ENCODE measurements at regions not wholly inside any gene's neighbourhood (a gene's known extent, or its start where the extent isn't known, plus 50 kb on each side); places are given as distances from the start of the nearest gene placed in this dataset.
A peak's percentile ranks its signal among the peaks of the same experiment; 100 is the strongest.
"Not testable (repeated sequence)": the region's sequence is repeated elsewhere in the genome, so short reads cannot be mapped to it uniquely, and the experiment has no call there.

DNA sequence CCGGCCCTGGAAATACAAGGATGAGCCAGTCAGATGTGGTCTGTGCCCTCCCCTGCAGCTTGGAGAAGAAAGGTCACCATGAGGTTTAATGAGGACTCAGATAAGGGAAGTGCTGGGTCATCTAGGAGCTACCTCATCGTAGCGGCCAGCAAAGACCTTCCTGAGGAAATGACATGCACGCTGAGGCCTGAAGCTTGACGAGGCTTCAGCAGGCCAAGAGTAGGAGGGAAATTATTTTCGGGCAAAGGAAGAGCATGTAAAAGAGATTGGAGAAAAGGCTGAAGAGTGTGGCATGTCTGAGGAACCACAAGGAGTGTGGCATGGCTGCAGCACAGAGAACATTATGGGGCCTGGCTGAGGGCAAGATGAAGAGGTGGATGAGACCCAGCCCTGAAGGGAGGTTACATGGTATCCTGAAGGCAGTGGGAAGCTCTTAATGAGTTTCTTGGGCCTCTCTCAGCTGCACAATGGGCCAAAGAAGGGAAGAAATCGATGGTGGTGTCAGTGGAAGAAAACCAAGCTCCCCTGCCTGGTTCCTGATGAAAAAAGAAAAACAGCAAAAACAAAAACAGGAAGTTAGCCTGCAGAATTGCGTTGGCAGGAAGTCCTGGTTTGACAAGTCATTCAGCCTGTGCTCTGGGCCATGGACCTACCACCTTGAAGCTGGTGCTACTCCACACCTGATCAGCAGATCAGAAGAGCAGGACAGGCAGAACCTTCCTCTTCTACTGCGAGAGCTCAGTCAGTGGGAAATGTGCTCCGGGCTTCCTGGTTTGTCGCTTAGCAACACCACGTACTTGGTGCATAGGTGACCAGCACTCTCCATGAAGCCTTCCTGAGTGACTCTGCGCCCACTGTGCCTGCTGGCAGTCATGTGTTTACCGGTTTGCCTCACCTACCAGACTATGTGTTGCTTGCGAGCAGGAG is 134.5 kb upstream of the KLF3 start:
- peak; percentile 17 for DNase-seq

DNA sequence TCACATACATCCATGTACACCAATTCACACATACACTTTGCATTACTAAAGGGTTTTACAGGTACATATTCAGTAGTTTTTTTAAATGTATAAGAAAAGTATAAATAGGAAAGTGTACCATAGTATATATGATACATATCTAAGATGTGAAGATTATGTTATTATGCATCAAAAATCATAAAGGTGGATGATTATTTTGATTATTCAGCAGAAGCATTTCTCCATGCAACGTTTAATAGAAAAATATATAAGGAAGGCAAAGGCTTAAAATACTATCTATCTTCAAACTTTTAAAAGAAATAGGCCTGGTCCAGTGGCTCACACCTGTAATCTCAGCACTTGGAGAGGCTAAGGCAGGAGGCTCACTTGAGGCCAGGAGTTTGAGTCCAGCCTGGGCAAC is 133.5 kb upstream of the KLF3 start:
- DNase-seq: no peak

- DNase-seq: no peak
Measured at GRCh38 chr4:38531141-38531727, 132.8 kb upstream of the KLF3 start.

DNA sequence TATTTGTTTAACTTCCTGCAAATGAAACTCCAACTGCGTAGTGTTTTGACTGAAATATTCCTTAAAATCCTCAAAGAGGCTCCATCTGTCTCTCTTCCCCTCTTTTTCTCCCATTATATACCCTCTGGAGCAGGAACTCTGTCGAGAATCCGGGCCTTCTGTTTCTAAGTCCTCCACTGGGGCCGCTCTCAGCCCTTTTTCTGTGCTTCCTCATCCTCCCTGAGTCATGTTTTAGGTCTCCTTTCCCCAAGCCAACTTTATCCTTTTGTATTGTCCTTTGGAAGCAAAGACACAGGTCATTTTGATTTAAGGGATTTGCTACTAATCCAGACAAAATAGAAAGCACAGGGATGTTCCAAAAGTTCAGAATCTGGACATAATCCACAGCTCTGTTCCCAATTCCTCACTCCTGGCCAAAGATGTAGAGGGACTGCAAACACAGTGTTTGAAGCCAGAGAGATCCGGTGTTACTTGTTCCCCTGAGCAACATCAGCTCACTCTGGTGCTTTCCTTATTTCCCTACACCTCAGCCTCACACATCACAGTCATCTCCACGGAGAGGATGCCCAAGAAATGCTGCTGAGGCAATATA is 131.0 kb upstream of the KLF3 start:
- DNase-seq: no peak

DNA sequence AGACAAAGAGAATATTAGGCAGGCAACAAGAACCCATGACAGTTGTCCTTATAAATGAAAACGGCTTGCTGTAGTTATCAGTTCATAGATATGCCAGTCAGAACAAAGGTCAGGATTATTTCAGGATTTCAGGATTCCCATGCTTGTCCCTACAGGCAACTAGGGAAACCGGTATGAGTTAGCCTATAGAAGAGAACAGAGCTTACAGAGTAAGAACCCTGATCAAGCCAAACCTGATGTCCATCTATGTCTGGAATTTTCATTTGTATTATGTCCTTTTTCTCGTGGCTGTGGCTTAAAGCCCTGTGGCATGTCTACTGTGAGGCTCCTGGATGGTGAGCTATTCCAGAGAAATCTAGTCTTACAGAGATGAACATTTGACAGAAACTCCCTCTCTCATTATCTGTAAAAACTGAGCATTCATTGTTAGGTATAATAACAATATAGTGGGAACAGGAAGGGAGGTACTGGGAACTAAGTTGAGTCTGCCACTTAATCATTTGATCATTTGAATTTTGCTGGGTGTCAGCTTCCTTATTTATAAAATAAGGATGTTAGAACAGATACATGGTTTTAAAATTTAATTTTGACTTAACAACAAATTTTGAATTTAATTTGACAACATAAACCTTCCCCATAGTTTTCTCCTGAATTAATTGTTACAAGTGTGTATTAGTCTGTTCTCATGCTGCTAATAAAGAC is 129.5 kb upstream of the KLF3 start:
- DNase-seq: no peak

GRCh38 chr4:38535071-38535470 is 128.9 kb upstream of the KLF3 start:
- not testable (repeated sequence) for DNase-seq

GRCh38 chr4:38535717-38536116 is 128.3 kb upstream of the KLF3 start:
- no peak for DNase-seq

GRCh38 chr4:38536716-38537115 is 127.3 kb upstream of the KLF3 start:
- DNase-seq: no peak

- no peak for DNase-seq
Measured at GRCh38 chr4:38537666-38538065, 126.3 kb upstream of the KLF3 start.

DNA sequence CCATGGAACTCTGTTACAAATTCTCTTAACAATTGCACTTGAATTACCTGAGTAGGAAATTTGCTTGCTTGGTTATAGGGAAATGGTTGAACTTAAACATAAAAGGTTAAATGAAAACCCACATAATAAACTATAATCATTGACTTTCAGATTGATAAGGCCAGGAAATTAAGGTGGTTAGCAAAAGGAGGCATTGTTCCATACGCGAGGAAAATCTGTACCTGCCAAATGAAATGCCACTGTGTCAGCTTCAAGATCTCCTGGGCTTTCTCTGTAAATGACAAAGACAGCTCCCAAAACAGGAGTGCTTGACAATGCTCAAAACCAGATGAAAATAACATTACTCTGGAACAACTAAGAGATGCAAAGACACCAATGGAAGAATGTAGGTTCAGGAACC is 125.5 kb upstream of the KLF3 start:
- no peak for DNase-seq

- DNase-seq: no peak
Measured at GRCh38 chr4:38539501-38539900, 124.5 kb upstream of the KLF3 start.

DNA sequence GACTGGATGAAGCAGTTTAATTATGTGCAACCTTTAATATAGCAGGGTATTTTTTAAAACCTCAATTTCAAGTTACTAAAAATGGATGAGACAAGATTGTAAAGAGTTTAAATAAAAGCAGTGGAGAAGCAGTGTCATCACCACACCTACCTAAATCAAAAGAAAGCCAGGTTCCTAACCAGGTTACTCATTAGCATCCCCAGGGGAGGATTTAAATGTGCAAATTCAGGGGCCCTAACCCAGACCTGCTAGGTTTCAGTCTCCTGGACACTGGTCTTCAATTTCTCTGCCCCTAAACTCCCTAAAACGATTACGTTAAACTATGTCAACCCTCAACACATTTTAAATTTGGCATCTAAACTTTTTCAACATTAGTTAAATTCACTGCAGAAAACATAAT is 116.9 kb upstream of the KLF3 start:
- DNase-seq: no peak

DNA sequence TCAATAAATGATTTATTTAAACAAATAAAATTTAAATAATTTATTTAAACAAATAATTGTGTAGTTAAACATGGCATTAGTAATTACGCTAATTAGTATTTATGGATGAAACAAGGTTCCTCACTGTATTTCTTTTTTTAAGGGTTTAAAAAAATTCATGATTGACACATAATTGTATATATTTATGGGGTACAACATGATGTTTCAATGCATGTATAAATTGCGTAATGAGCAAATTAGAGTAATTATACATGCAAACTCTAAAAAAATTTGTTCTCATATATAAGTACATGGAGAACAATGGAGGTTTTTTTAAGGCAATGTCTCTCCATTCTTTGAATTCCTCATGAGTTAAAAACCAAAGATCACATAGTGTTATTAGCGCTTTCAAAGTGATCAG is 115.7 kb upstream of the KLF3 start:
- no peak for DNase-seq

- DNase-seq: no peak
Measured at GRCh38 chr4:38559374-38559773, 104.6 kb upstream of the KLF3 start.

- no peak for DNase-seq
Measured at GRCh38 chr4:38560340-38560739, 103.7 kb upstream of the KLF3 start.

DNA sequence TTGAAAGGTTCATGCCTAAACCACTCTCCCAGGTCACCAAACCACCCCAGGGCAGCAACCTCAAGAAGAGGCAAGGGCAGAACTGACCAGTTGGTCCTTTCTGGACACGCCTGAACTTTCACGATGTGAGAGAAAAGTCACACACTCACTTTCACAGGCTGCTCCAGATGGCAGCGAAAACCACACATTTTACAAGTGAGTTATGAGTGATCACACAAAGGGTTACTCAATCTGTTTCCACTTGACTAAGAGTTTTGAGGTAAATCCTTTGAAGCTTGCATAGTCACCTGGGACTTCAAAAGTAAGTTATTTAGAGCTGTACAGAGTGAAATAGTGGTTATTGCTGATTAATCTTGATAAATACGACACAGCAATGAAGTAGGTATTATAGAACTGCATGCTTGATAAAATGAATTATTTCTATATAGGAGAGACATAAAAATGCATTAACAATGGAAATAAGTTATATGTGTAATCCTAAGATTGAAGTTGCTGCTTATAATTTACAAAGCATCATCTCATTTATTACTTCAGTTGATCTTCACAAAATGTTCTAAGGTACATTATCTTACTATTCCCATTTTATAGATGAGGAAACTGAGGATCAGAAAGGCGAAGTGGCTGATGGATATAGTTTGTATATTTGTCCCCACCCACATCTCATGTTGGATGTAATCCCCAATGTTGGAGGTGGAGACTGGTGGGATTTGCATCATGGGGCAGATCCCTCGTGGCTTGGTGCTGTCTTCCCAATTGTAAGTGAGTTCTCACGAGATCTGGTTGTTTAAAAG is 103.0 kb upstream of the KLF3 start:
- DNase-seq: no peak

- DNase-seq: no peak
Measured at GRCh38 chr4:38562751-38563198, 101.2 kb upstream of the KLF3 start.

GRCh38 chr4:38563707-38564495 is 100.1 kb upstream of the KLF3 start:
- no peak for DNase-seq

DNA sequence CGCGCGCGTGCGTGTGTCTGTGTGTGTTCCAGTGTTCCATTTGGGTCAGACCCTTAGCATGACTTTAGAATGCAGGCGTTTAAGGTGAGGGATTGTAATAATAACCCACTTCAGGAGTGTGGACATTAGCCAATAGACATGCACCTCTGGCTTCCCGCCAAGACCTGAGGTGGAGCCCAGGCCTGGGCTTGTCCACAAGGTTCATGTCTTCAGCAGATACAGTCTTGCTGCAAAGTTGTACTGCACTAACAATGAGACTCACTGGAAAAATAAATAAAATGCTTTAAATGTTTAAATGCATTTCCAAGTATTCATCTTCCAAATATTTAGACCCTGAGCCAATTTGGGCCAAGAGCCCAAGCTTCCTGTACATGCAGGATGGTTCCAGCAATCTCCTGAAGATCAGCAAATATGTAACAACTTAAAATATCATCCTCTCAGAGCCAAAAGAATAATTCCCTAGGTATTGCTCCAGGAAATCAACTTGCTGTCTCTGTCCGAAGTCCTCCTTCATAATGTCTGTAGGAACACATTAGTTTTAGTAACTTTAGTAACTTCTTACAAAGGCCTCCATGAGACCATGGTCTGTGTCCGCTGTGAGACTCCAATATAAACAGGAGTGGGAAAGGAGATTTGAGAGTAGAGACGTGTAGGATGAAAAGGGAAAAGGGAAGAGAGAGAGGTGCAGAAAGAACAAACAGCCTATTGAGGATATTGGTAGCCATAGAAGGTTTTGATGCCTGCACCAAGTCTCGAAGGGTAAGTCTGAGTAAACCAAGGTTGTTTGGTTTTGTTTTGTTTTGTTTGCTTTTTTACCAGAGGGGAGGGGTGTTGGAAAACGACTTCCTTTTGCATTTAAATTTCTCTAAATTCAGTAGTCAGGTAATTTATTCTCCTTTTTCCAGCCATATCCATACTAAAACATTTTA is 98.5 kb upstream of the KLF3 start:
- DNase-seq: no peak

DNA sequence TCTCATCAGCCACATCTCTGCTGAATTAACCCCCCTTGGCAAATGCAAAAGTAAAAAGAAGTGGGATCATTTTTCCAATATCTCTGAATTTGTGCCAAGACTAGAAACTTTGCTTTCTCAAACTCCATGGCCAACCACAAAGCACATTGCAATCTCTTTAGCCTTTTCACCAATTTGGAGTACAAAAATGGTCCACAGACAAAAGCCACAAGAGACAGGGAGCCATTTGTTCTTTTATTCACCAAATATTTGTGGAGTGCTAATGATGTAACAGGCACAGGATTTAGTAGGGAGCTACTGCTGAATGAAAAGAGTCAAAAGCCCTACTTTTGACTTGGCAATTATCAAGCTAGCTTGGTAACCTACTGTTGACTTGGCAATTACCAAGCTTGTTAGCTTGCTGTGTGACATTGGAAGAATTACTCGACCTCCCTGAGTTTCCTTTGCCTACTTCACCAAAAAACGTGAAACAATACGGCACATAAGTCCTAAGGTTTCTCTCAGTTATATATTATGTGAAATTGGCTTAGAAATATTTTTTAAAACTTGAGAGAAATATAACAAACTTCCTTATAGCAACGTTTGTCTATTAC is 97.1 kb upstream of the KLF3 start:
- no peak for DNase-seq
